Stimulated activated naive B cell treated with anti-CD40 and anti-IgM and Interleukin-4, amounts not matched to agents 10 μg/mL and 1 μg/mL and 100 μg/mL, for 72 hours (primary cell): ENCODE measurements at regions not wholly inside any gene's neighbourhood (a gene's known extent, or its start where the extent isn't known, plus 50 kb on each side); places are given as distances from the start of the nearest gene placed in this dataset.
"Not testable (repeated sequence)": the region's sequence is repeated elsewhere in the genome, so short reads cannot be mapped to it uniquely, and the experiment has no call there.

Experiments used
- ATAC-seq, 2 donors: fragments of 150-1000 bp; cut with Tn5 transposase; replicated peaks; 2 replicates each; pipeline ENCODE4 v1.10.0; 2021; ENCODE audit warnings: moderate library complexity in 1 of 2
- DNase-seq: peaks from one replicate; pipeline ENCODE4 v3.0.0; 2021
- H3K27ac Mint-ChIP-seq: one replicate; pipeline ENCODE4 v1.8.0; 2022; ENCODE audit warnings: mild to moderate bottlenecking, mixed read lengths
- H3K27me3 Mint-ChIP-seq, 2 donors: one replicate each; pipeline ENCODE4 v1.8.0; 2022; ENCODE audit warnings: mixed read lengths in 2 of 2
- H3K36me3 Mint-ChIP-seq, 2 donors: one replicate each; pipeline ENCODE4 v1.8.0; 2022; ENCODE audit warnings: mixed read lengths in 2 of 2, mild to moderate bottlenecking in 1 of 2
- H3K4me1 Mint-ChIP-seq, 2 donors: one replicate each; pipeline ENCODE4 v1.8.0; 2022; ENCODE audit warnings: mixed read lengths in 2 of 2, mild to moderate bottlenecking in 1 of 2
- H3K4me3 Mint-ChIP-seq, 2 donors: one replicate each; pipeline ENCODE4 v1.8.0; 2022; ENCODE audit warnings: mild to moderate bottlenecking in 2 of 2, mixed read lengths in 2 of 2, moderate library complexity in 1 of 2
- H3K9me3 Mint-ChIP-seq, 2 donors: one replicate each; pipeline ENCODE4 v1.8.0; 2022; ENCODE audit warnings: mixed read lengths in 2 of 2, mild to moderate bottlenecking in 1 of 2

DNA sequence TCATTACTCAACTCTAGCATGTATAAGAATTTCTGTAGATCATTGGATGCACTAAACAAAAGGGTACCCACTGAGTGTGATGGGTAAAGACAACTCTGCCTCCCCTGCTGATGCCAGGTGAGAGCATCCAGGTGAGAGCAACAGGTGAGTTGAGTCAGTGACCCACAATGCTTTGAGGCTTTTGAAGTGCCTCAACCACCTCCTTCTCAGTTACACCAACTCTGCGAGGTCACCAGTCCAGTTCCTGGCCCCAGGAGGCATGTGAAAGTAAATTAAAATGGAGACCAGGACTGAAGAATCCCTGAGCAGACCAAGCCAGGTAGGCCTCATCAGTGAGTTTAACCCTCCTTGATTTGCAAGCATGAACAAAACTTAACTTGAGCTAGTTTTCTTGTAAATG lies 505.8 kb downstream of the EBF1 start:
- ATAC-seq = no peak
- no peaks in the 10 kb centered on the region for H3K36me3 Mint-ChIP-seq
- no peak overlapping the region for H3K4me3 Mint-ChIP-seq
- H3K27ac Mint-ChIP-seq = no peak overlapping the region
- DNase-seq = no peak
- peaks cover 0 to 6% of the 10 kb centered on the region in 2 donors for H3K27me3 Mint-ChIP-seq
- H3K4me1 Mint-ChIP-seq = peaks cover 14 to 34% of the 10 kb centered on the region in 2 donors
- H3K9me3 Mint-ChIP-seq = no peaks in the 10 kb centered on the region

DNA sequence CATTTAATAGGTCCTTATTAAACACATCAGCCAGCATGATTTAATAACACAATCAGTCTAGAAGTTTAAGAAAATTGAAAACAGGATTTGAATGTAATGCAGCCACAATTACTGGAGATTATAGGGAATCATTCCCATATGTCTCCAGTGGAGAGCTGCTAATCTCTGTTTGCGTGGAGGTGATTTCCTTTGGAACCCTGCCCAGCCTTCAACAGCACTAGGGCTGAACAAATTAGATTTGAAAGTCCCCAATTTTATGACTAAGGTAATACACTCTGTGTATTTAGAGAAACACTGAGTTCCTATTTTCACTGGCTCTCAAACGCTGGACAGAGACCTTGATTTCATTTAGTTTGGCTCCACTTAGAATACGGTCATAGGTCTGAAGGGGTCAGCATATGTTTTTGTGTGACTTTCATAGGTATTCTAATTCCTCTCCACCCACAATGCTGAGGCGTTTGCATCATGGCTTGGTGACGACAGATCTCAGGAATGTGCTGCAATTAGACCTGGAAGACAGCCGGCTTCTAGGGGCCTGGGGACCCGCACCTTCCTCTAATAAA lies 508.3 kb downstream of the EBF1 start:
- no peak for DNase-seq
- no peak for ATAC-seq
- Mint-ChIP-seq H3K27me3 (peaks cover 0 to 6% of the 10 kb centered on the region in 2 donors), H3K4me3 (no peak overlapping the region), H3K9me3 (no peaks in the 10 kb centered on the region), H3K27ac (no peak overlapping the region), H3K36me3 (no peaks in the 10 kb centered on the region), H3K4me1 (peaks cover 4 to 18% of the 10 kb centered on the region in 2 donors)

- H3K27ac Mint-ChIP-seq = no peak overlapping the region
- ATAC-seq = no peak
Measured at GRCh38 chr5:158590746-158591300, 508.9 kb downstream of the EBF1 start.

DNA sequence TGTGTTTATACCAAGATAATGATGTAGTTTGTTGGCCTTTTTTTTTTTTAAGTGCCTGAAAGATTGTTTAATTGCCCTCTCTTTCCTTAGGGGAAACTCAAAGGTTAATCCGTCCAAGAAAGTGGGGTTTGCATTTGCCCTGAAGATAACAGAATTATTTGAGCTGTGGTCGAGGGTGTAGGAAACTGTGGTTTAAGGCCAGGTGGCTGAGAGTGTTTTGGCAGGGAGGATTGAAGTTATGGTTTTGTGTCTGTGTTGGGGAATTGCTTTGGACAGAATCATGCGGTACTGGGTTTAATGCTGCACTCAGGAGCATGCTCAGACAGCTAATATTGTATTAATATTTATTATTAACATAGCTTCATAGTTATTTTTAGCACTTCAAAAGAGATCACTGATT lies 509.8 kb downstream of the EBF1 start:
- Mint-ChIP-seq H3K27ac (no peak overlapping the region), H3K4me3 (no peak overlapping the region), H3K36me3 (peaks cover 4 to 9% of the 10 kb centered on the region in 2 donors), H3K4me1 (peaks cover 4 to 24% of the 10 kb centered on the region in 2 donors), H3K9me3 (peaks cover 7 to 8% of the 10 kb centered on the region in 2 donors), H3K27me3 (peaks cover 0 to 6% of the 10 kb centered on the region in 2 donors)
- no peak for DNase-seq
- peak in 1 of 2 donors; percentile 46 for ATAC-seq

More at GRCh38 chr5:158590746-158591300, 508.9 kb downstream of the EBF1 start:
- H3K27me3 Mint-ChIP-seq = peaks cover 0 to 6% of the 10 kb centered on the region in 2 donors
- H3K4me1 Mint-ChIP-seq = peaks cover 4 to 18% of the 10 kb centered on the region in 2 donors
- H3K9me3 Mint-ChIP-seq = peaks cover 3 to 4% of the 10 kb centered on the region in 2 donors
- H3K36me3 Mint-ChIP-seq = peaks cover 0 to 4% of the 10 kb centered on the region in 2 donors
- no peak overlapping the region for H3K4me3 Mint-ChIP-seq
- no peak for DNase-seq

GRCh38 chr5:158588617-158589016 lies 511.1 kb downstream of the EBF1 start:
- no peak for ATAC-seq
- H3K27ac Mint-ChIP-seq = no peak overlapping the region
- H3K36me3 Mint-ChIP-seq = peaks cover 6 to 9% of the 10 kb centered on the region in 2 donors
- no peak for DNase-seq
- peaks cover 4 to 30% of the 10 kb centered on the region in 2 donors for H3K4me1 Mint-ChIP-seq
- H3K4me3 Mint-ChIP-seq = no peak overlapping the region
- peaks cover 9 to 13% of the 10 kb centered on the region in 2 donors for H3K9me3 Mint-ChIP-seq
- H3K27me3 Mint-ChIP-seq = peaks cover 0 to 6% of the 10 kb centered on the region in 2 donors

DNA sequence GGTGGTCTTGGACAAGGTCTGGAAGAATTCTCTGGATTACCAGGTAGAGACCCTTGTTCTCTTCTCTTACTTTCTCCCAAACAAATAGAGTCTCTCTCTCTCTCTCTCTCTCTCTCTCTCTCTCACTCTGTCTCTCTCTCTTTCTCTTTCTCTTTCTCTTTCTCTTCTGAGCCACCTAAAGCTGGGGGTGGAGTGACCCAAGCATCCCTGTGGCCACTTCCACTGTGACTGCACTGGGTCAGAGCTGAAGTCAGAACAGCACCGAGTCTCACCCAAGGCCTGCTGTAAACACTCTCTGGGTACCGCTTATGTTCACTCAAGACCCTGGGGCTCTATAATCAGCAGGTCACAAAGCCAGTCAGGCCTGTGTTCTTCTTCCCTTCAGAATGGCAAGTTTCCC lies 513.7 kb downstream of the EBF1 start:
- Mint-ChIP-seq H3K36me3 (peaks cover 6 to 15% of the 10 kb centered on the region in 2 donors), H3K27me3 (no peaks in the 10 kb centered on the region), H3K27ac (no peak overlapping the region), H3K4me1 (peaks cover 4 to 28% of the 10 kb centered on the region in 2 donors), H3K9me3 (peaks cover 12 to 13% of the 10 kb centered on the region in 2 donors), H3K4me3 (no peak overlapping the region)
- DNase-seq = no peak
- ATAC-seq = no peak

- H3K27me3 Mint-ChIP-seq, H3K4me3 Mint-ChIP-seq, DNase-seq, ATAC-seq, H3K27ac Mint-ChIP-seq: not testable (repeated sequence)
- Mint-ChIP-seq H3K4me1 (peaks cover 2 to 17% of the 10 kb centered on the region in 2 donors), H3K9me3 (peaks cover 21 to 26% of the 10 kb centered on the region in 2 donors), H3K36me3 (peaks cover 6 to 23% of the 10 kb centered on the region in 2 donors)
Measured at GRCh38 chr5:158582669-158583068, 517.0 kb downstream of the EBF1 start.

GRCh38 chr5:158573829-158574228 lies 525.9 kb downstream of the EBF1 start:
- Mint-ChIP-seq H3K4me1 (peaks cover 8 to 19% of the 10 kb centered on the region in 2 donors), H3K27me3 (no peaks in the 10 kb centered on the region), H3K36me3 (peaks cover 0 to 6% of the 10 kb centered on the region in 2 donors), H3K9me3 (peaks cover 7 to 10% of the 10 kb centered on the region in 2 donors), H3K27ac (no peak overlapping the region), H3K4me3 (no peak overlapping the region)
- DNase-seq = no peak
- ATAC-seq = no peak

GRCh38 chr5:158570502-158570901 lies 529.2 kb downstream of the EBF1 start:
- Mint-ChIP-seq H3K27ac (no peak overlapping the region), H3K9me3 (peaks cover 0 to 4% of the 10 kb centered on the region in 2 donors), H3K4me1 (peaks cover 12 to 21% of the 10 kb centered on the region in 2 donors), H3K36me3 (peaks cover 0 to 3% of the 10 kb centered on the region in 2 donors), H3K27me3 (no peaks in the 10 kb centered on the region), H3K4me3 (no peak overlapping the region)
- DNase-seq (no peak), ATAC-seq (no peak)

DNA sequence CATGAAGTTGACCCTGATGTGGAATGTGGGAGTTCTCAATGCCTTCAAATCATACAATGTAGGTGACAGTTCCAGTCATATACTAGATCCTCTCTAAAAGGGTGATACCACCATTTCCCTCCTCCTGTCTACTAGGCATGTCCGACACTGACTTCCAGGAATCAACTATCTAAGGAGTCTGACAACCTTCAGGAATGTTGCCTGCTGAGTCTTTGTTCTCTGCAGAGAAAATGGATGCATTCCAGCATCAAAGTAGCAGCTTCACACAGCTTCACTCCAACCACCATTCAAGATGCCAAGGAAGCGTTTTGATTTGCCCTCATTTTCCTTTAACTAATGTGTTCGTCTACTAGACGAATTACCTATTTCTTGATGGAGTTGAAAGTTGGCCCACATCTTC lies 530.2 kb downstream of the EBF1 start:
- no peak for DNase-seq
- Mint-ChIP-seq H3K36me3 (peaks cover 0 to 3% of the 10 kb centered on the region in 2 donors), H3K27ac (no peak overlapping the region), H3K27me3 (no peaks in the 10 kb centered on the region), H3K9me3 (peaks cover under 1 to 4% of the 10 kb centered on the region in 2 donors), H3K4me1 (peaks cover 22 to 31% of the 10 kb centered on the region in 2 donors), H3K4me3 (no peak overlapping the region)
- no peak for ATAC-seq

DNA sequence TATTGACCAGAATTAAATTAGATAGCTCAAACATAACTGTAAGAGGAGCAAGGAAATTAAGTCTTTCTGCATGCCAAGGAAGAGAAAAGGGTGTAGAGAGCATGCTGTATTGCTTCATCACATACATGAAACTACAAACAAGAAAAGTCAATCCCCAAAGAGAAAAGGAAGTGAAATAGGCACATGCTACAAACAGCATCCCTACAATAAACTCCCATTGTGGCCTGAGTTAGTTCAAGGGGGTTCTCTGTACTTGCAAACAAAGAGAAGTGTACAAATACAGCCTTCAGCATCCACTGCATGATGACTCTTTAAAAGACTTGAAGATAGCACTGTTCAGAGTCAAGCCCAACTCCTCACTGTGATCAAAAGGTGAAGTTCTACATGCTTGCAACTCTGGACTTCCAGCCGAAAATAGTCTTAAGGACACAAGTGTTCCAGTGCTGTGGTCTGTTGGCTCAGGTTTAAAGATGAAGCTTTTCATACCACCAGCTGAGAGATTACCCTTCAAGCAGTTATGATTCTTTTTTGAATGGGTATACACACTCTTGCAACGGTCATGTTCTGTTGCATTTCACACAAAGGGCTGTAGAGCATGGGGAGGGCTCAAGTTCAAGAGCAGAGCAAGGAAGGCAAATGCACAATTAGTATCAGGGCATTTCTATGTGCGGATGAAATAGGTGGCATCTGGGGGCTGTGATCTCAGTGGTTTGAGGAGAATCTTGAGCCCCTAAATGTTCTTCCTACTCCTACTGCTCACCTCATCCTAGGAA lies 534.5 kb downstream of the EBF1 start:
- peaks cover 34 to 46% of the 10 kb centered on the region in 2 donors for H3K4me1 Mint-ChIP-seq
- H3K27ac Mint-ChIP-seq = no peak overlapping the region
- no peak overlapping the region for H3K4me3 Mint-ChIP-seq
- no peaks in the 10 kb centered on the region for H3K27me3 Mint-ChIP-seq
- ATAC-seq (peak; percentile 55 to 60), DNase-seq (no peak)
- H3K9me3 Mint-ChIP-seq = peaks cover 1 to 4% of the 10 kb centered on the region in 2 donors
- peaks cover 0 to 3% of the 10 kb centered on the region in 2 donors for H3K36me3 Mint-ChIP-seq

GRCh38 chr5:158563760-158564390 lies 535.8 kb downstream of the EBF1 start:
- Mint-ChIP-seq H3K27me3 (no peaks in the 10 kb centered on the region), H3K27ac (no peak overlapping the region)

DNA sequence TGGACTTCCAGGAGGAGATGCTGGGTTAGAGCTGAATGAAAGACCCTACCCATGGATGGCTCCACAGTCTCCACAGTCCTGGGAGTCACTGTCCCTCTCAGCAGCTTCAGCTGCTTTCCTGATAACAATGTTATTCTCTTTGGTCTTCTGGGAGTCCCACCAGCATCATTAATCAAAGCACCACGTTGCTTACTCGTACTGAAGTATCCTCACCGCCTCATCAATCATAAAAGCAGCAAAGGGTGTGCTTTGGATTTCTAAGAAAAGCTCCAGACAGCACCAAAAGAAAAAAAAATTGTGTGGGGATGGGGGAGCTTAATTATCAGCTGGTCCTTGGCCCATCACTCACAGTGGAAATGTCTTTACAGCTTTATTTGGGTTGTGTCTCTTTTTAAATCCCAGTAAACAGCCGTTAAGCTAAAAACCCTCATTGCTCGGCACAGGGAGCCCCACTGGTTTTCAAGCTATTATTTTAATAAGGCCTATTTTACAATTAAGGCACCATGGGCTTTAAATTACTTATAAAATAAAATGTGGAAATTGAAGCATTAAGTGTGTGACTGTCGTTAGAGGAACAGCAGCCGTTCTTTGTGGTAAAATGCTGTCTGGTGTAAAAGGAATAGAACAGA lies 538.0 kb downstream of the EBF1 start:
- Mint-ChIP-seq H3K9me3 (peaks cover 0 to 1% of the 10 kb centered on the region in 2 donors), H3K4me1 (peaks cover 45 to 69% of the 10 kb centered on the region in 2 donors), H3K27me3 (no peaks in the 10 kb centered on the region), H3K4me3 (no peak overlapping the region), H3K27ac (no peak overlapping the region), H3K36me3 (no peaks in the 10 kb centered on the region)
- DNase-seq (no peak), ATAC-seq (no peak)

More at GRCh38 chr5:158563760-158564390, 535.8 kb downstream of the EBF1 start:
- no peak for DNase-seq
- Mint-ChIP-seq H3K36me3 (peaks cover 0 to under 1% of the 10 kb centered on the region in 2 donors), H3K9me3 (peaks cover 1% of the 10 kb centered on the region in 2 donors), H3K4me3 (no peak overlapping the region), H3K4me1 (peaks cover 41 to 60% of the 10 kb centered on the region in 2 donors)
- no peak for ATAC-seq

GRCh38 chr5:158560170-158560569 lies 539.5 kb downstream of the EBF1 start:
- ATAC-seq (peak; percentile 95 to 97), DNase-seq (peak; percentile 80)
- H3K27ac Mint-ChIP-seq = peak overlapping the region; percentile 87

More at GRCh38 chr5:158560170-158560569, 539.5 kb downstream of the EBF1 start:
- Mint-ChIP-seq H3K9me3 (peaks cover 3 to 4% of the 10 kb centered on the region in 2 donors), H3K27me3 (no peaks in the 10 kb centered on the region), H3K4me3 (peak overlapping the region; percentile 62 to 79), H3K4me1 (peaks cover 42 to 65% of the 10 kb centered on the region in 2 donors), H3K36me3 (no peaks in the 10 kb centered on the region)
